HG02970 (cell line): ENCODE measurements at regions not wholly inside any gene's neighbourhood (a gene's known extent, or its start where the extent isn't known, plus 50 kb on each side); places are given as distances from the start of the nearest gene placed in this dataset.

ENCODE experiments used
- ATAC-seq: cut with Tn5 transposase; IDR thresholded peaks from one replicate; pipeline ENCODE4 v1.9.1; 2021; ENCODE audit warnings: mild to moderate bottlenecking, moderate library complexity, moderate number of reproducible peaks; ENCODE audit not compliant: unreplicated experiment, low FRiP score

- ATAC-seq, result no peak
Observed at GRCh38 chr4:111228396-111228795, 605.5 kb upstream of the PITX2 start.

- no peak for ATAC-seq
Observed at GRCh38 chr4:111228874-111229273, 606.0 kb upstream of the PITX2 start.

GRCh38 chr4:111230265-111230664, 607.4 kb upstream of the PITX2 start:
- no peak for ATAC-seq

GRCh38 chr4:111231281-111231680, 608.4 kb upstream of the PITX2 start:
- ATAC-seq, result no peak

GRCh38 chr4:111234939-111235338, 612.1 kb upstream of the PITX2 start:
- no peak for ATAC-seq

GRCh38 chr4:111263836-111264235, 641.0 kb upstream of the PITX2 start:
- no peak for ATAC-seq

- ATAC-seq, result no peak
Observed at GRCh38 chr4:111266937-111267336, 644.1 kb upstream of the PITX2 start.

GRCh38 chr4:111267786-111268185, 644.9 kb upstream of the PITX2 start:
- no peak for ATAC-seq

GRCh38 chr4:111268769-111269414, 646.0 kb upstream of the PITX2 start:
- ATAC-seq, result no peak

- no peak for ATAC-seq
Observed at GRCh38 chr4:111269439-111269838, 646.6 kb upstream of the PITX2 start.

- ATAC-seq, result no peak
Observed at GRCh38 chr4:111274060-111274459, 651.2 kb upstream of the PITX2 start.

GRCh38 chr4:111274486-111274885, 651.6 kb upstream of the PITX2 start:
- ATAC-seq, result no peak

- ATAC-seq, result no peak
Observed at GRCh38 chr4:111281219-111281618, 658.3 kb upstream of the PITX2 start.

GRCh38 chr4:111282035-111282434, 659.2 kb upstream of the PITX2 start:
- no peak for ATAC-seq

- ATAC-seq, result peak; percentile 80
Observed at GRCh38 chr4:111283066-111283677, 660.3 kb upstream of the PITX2 start.

- ATAC-seq, result no peak
Observed at GRCh38 chr4:111296466-111296865, 673.6 kb upstream of the PITX2 start.

- no peak for ATAC-seq
Observed at GRCh38 chr4:111303806-111304205, 680.9 kb upstream of the PITX2 start.

- no peak for ATAC-seq
Observed at GRCh38 chr4:111323496-111323895, 700.6 kb upstream of the PITX2 start.

GRCh38 chr4:111323916-111324315, 701.0 kb upstream of the PITX2 start:
- no peak for ATAC-seq

- ATAC-seq, result no peak
Observed at GRCh38 chr4:111326450-111326849, 703.6 kb upstream of the PITX2 start.

GRCh38 chr4:111330786-111331185, 707.9 kb upstream of the PITX2 start:
- no peak for ATAC-seq

GRCh38 chr4:111334361-111334760, 711.5 kb upstream of the PITX2 start:
- ATAC-seq, result no peak
